NCI-H146 treated with DMSO at 0.1 percent for 48 hours (cell line): ENCODE measurements at regions not wholly inside any gene's neighbourhood (a gene's known extent, or its start where the extent isn't known, plus 50 kb on each side); places are given as distances from the start of the nearest gene placed in this dataset.
"Not testable (repeated sequence)": the region's sequence is repeated elsewhere in the genome, so short reads cannot be mapped to it uniquely, and the experiment has no call there.

Experiments
- DNase-seq: peaks from one replicate; lab custom pipeline; 2025; ENCODE audit not compliant: unreplicated experiment; lab: John Stamatoyannopoulos, UW

- DNase-seq, result no peak
Observed at GRCh38 chr21:15455819-15456462, 273.8 kb upstream of the USP25 start.

GRCh38 chr21:15457965-15458364 lies 271.8 kb upstream of the USP25 start:
- no peak for DNase-seq

GRCh38 chr21:15462092-15462491 lies 267.7 kb upstream of the USP25 start:
- DNase-seq, result no peak

GRCh38 chr21:15466329-15466728 lies 263.5 kb upstream of the USP25 start:
- no peak for DNase-seq

GRCh38 chr21:15468368-15468767 lies 261.4 kb upstream of the USP25 start:
- DNase-seq, result no peak

DNA sequence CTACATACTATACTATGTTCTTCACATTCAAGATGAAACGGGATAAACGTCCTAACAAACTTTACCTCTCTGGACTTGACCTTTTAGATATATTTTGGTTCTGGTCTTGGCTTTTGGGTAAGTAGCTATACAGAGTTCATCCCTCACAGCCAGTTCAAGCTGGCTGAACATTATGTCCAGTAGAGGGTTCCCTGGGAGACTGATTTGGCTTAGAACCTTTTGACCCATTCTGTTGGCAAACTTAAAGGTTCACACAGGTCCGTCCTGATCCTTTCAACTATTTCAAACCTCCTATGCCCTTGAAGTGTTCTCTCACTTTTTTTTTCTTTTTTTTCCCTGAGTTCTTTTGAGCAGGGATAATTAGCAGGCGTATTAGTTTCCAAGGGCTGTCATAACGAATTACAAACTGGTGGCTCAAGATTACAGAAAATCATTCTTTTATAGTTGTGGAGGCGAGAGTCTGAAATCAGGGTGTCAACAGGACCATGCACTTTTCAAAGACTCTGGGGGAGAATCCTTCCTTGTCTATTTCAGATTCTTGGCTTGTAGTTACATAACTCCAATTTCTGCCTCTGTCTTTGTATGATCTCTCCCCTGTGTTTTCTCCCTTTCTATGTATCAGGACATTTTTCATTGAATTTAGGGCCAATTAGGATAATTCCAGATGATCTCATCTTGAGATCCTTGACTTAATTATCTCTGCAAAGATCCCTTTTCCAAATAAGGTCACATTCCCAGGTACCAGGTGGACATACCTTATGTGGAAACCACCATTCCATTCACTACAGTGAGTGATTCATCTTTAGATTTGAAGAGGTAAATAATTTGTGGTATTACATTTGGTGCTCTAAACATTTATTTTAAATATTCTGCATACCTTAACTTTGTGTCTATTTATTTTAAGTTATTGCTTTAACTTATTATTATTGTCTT lies 257.4 kb upstream of the USP25 start:
- DNase-seq, result no peak

DNA sequence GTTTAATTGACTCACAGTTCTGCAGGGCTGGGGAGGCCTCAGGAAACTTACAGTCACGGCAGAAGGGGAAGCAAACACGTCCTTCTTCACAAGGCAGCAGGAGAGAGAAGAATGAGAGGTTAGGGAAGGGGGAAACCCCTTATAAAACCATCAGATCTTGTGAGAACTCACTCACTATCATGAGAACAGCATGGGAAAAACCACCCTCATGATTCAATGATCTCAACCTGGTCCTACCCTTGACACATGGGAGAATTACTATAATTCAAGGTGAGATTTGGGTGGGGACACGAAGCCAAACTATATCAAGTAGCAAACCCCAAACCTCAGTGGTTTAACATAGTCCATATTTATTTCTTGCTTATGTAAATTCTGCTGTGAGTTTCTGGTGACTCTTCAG lies 252.0 kb upstream of the USP25 start:
- DNase-seq, result not testable (repeated sequence)

GRCh38 chr21:15480160-15480559 lies 249.6 kb upstream of the USP25 start:
- DNase-seq, result no peak

DNA sequence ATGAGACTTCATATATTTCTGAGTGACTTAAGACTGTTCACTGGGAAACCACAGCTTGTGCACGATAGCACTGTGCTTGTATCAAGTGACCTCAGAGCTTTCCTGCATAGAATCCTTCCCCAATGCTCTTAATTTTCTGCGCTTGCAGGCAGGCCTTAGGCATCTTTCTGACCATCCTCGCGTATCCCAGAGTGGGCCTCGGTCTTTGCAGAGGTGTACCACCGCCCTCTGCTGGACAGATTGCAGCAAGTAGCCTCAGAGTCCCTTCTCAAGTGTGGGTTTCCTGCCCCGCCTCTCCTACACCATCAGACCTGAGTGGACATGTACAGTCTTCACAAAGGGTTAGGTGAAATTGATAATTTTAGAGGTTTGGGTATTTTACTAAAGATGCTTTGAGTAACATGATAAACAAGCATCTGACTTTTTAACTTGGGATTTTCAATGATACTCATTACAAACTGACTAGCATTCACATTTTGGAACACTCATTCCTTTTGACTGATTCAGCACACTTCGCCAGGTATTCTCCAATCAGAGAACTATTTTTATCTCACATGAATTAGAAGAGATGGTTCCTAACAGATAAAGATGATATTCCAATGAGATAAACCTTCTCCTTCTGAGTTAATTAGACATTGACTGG lies 246.5 kb upstream of the USP25 start:
- DNase-seq, result peak; percentile 8

DNA sequence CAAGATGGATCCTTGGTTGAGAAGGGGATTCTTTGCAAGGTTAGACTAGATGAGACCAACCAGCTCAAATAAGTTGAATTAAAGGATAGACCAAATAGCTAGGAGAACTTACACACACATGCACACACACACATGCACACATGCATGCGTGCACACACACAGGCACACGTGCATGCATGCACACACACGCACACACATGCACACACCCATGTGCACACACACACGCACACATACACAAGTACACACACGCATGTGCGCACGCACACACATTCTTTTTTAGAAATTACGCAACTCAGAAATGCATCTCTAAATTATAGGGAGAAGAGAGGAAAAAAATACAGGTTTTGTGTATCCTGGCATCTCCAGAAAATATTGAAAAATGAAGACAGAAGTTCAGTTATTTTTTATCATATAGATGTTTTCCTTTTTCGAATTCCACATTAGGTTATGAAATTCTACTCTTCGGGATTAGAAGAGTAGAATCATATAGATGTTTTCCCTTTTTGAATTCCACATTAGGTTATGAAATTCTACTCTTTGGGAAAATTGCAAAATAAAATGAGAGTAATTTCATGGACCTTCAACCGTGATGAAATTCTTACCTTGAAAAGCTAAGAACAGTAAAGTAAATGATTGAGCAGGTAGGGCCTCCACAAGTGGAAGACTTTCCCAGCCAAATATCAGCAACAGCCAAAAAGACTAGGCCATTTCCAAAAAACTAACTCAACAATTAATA lies 243.2 kb upstream of the USP25 start:
- DNase-seq, result no peak

DNA sequence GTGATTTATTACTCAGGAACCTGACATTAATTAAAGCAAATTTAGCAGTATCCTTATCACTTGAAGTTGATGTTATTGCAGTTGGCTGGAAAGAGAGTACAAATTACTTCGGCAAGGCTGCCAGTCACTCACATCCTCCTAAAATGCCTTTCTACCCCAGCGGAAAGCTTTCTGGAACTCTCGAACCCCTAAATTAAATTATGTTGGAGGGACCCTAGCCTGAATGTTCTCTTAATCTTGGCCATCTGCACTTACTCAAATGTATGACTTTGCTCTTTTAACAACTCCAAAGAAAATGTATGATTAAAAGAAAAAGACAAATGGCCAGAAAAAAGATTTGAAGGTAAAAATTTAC lies 242.6 kb upstream of the USP25 start:
- no peak for DNase-seq

GRCh38 chr21:15491100-15491499 lies 238.7 kb upstream of the USP25 start:
- no peak for DNase-seq

GRCh38 chr21:15493646-15494045 lies 236.1 kb upstream of the USP25 start:
- no peak for DNase-seq

- DNase-seq, result no peak
Observed at GRCh38 chr21:15494481-15494880, 235.3 kb upstream of the USP25 start.

DNA sequence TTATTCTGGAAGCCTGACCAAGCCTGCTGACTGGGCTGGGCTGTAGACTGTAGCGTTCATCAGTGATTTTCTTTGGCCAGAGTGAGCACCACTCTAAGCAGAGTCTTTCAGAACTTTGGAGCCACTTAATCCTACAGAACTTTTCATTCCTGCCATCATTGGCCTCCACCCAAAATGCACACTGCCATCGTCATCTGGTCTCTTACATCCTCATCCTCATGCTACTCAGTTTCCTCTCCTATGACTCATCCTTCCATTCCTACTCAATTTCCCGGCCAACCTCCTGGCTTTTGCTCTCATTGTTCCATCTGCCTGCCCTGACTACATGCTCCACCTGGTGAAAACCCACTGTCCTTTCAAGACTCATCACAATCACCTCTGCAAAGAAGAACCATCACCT lies 233.8 kb upstream of the USP25 start:
- no peak for DNase-seq

GRCh38 chr21:15496911-15497310 lies 232.9 kb upstream of the USP25 start:
- DNase-seq, result no peak

GRCh38 chr21:15498455-15498854 lies 231.3 kb upstream of the USP25 start:
- no peak for DNase-seq

GRCh38 chr21:15506086-15506485 lies 223.7 kb upstream of the USP25 start:
- DNase-seq, result no peak

DNA sequence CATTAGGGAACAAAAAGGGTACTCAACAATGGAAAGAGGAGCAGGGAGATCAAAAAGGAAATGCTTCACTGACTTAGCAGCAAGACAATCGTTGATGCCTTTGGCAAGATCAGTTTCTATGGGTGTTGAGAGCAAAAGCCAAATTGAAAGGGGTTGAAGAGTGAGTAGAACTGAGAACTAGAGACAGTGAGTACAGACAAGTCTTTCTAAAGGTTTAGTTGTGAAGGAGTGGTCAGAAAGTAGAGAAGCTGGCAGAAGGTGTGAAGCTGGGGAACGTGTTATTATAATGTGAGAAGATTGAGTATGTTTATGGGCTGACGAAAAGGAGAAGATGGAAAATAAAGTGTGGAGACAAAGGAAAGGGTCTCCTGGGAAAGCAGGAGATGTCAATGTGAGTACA lies 221.2 kb upstream of the USP25 start:
- no peak for DNase-seq

GRCh38 chr21:15514073-15514946 lies 215.5 kb upstream of the USP25 start:
- DNase-seq, result no peak
